NT2/D1 (cell line): ENCODE measurements at regions not wholly inside any gene's neighbourhood (a gene's known extent, or its start where the extent isn't known, plus 50 kb on each side); places are given as distances from the start of the nearest gene placed in this dataset.

Source experiments
- YY1 ChIP-seq: IDR thresholded peaks from 2 replicates; pipeline ENCODE4 v1.6.1; 2011; ENCODE audit not compliant: insufficient read length, insufficient read depth
- ZNF274 ChIP-seq: IDR thresholded peaks from 2 replicates; pipeline ENCODE4 v1.6.1; 2011; ENCODE audit warnings: mild to moderate bottlenecking, low read depth, low read length

DNA sequence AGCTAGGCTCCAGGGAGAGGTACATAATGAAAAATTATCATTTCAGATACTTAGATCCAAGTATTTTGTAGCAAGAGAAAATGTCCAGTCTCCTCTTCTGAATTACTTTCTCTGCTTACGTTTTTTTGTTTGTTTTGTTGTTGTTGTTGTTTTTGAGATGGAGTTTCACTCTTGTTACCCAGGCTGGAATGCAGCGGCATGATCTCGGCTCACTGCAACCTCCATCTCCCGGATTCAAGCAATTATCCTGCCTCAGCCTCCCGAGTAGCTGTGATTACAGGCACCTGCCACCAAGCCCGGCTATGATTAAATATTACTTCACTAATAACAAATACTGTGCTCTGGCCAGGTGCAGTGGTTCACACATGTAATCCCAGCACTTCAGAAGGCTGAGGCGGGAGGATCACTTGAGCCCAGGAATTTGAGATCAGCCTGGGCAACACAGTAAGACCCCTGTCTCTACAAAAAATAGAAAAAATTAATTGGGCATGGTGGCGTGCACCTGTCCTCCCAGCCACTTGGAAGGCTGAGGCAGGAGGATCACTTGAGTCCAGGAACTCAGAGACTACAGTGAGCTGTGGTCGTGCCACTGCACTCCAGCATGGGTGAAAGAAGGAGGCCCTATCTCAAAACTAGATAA is 155.0 kb upstream of the JARID2 start:
- TF ChIP-seq YY1 (no peak), ZNF274 (no peak)
